IMR-90 (cell line): ENCODE measurements at regions not wholly inside any gene's neighbourhood (a gene's known extent, or its start where the extent isn't known, plus 50 kb on each side); places are given as distances from the start of the nearest gene placed in this dataset.

Experiments used
- ATAC-seq: fragments of 200-7000 bp; cut with Tn5 transposase; 2 replicates; pipeline ENCODE4 v1.9.1; 2020; ENCODE audit warnings: low read depth, mild to moderate bottlenecking, moderate library complexity
- BruUV-seq: library from RNA; stranded (reverse); fragments of 400-500 nt; replicated peaks from 2 replicates; lab custom pipeline; 2021; lab: Mats Ljungman, UMichigan
- CTCF ChIA-PET: fragments of 300-600 bp; formaldehyde crosslinking; extraction: SDS; loops from one replicate; lab custom pipeline; 2021; ENCODE audit warnings: antibody characterized with exemption; lab: Yijun Ruan, JAX
- POLR2A ChIA-PET: fragments of 300-600 bp; sonication (Branson Sonifier 250); formaldehyde crosslinking; loops from one replicate; lab custom pipeline; 2022; ENCODE audit warnings: antibody characterized with exemption; ENCODE audit not compliant: unreplicated experiment; lab: Charles Lee
- DNase-seq: peaks from one replicate; pipeline ENCODE4 v3.0.0; 2013
- H2AFZ ChIP-seq: replicated peaks from 2 replicates; pipeline ENCODE3; 2013; ENCODE audit warnings: low read length, mild to moderate bottlenecking; ENCODE audit not compliant: poor library complexity
- H2AK5ac ChIP-seq: 2 replicates; pipeline ENCODE4 v1.6.1; 2013; ENCODE audit warnings: low read depth, low read length, inconsistent platforms
- H2AK9ac ChIP-seq: replicated peaks from 2 replicates; pipeline ENCODE3; 2013; ENCODE audit warnings: mild to moderate bottlenecking, low read depth, low read length, moderate library complexity; ENCODE audit not compliant: poor library complexity
- H2BK120ac ChIP-seq: 2 replicates; pipeline ENCODE4 v1.6.1; 2013; ENCODE audit warnings: low read depth, low read length, inconsistent platforms
- H2BK15ac ChIP-seq: 3 replicates; pipeline ENCODE4 v1.6.1; 2013; ENCODE audit warnings: low read depth, low read length, inconsistent platforms
- H2BK20ac ChIP-seq: 2 replicates; pipeline ENCODE4 v1.6.1; 2013; ENCODE audit warnings: low read depth, mild to moderate bottlenecking, inconsistent platforms, low read length, moderate library complexity
- H2BK5ac ChIP-seq: 2 replicates; pipeline ENCODE4 v1.6.1; 2013; ENCODE audit warnings: mild to moderate bottlenecking, low read depth, low read length, inconsistent platforms; ENCODE audit not compliant: poor library complexity, severe bottlenecking
- H3K14ac ChIP-seq: replicated peaks from 2 replicates; pipeline ENCODE4 v1.6.1; 2013; ENCODE audit warnings: low read depth, low read length, inconsistent platforms
- H3K18ac ChIP-seq: 2 replicates; pipeline ENCODE4 v1.6.1; 2013; ENCODE audit warnings: low read depth, low read length, control low read depth
- H3K23ac ChIP-seq: 2 replicates; pipeline ENCODE4 v1.6.1; 2013; ENCODE audit warnings: low read depth, low read length, inconsistent platforms
- H3K27ac ChIP-seq: 2 replicates; pipeline ENCODE4 v1.5.1; 2013; ENCODE audit warnings: mild to moderate bottlenecking, control low read depth, low read length; ENCODE audit not compliant: insufficient read depth
- H3K27me3 ChIP-seq: 2 replicates; pipeline ENCODE4 v1.6.1; 2013; ENCODE audit warnings: low read length; ENCODE audit not compliant: control insufficient read depth, insufficient read depth
- H3K36me3 ChIP-seq: 2 replicates; pipeline ENCODE4 v1.6.1; 2013; ENCODE audit warnings: low read length, mixed read lengths; ENCODE audit not compliant: control insufficient read depth, insufficient read depth
- H3K4ac ChIP-seq: 2 replicates; pipeline ENCODE4 v1.6.1; 2013; ENCODE audit warnings: low read depth, low read length, inconsistent platforms
- H3K4me1 ChIP-seq: 2 replicates; pipeline ENCODE4 v1.6.1; 2013; ENCODE audit warnings: low read length, mixed read lengths; ENCODE audit not compliant: control insufficient read depth, insufficient read depth
- H3K4me2 ChIP-seq: 2 replicates; pipeline ENCODE4 v1.6.1; 2013; ENCODE audit warnings: low read depth, mild to moderate bottlenecking, control low read depth, low read length, moderate library complexity
- H3K4me3 ChIP-seq: 2 replicates; pipeline ENCODE4 v1.5.1; 2013; ENCODE audit warnings: low read depth, mild to moderate bottlenecking, control low read depth, low read length, moderate library complexity; ENCODE audit not compliant: insufficient read depth
- H3K56ac ChIP-seq: 2 replicates; pipeline ENCODE4 v1.6.1; 2013; ENCODE audit warnings: low read length, inconsistent platforms; ENCODE audit not compliant: insufficient read depth; ENCODE audit errors: extremely low read depth
- H3K79me1 ChIP-seq, 2 experiments: 2 replicates each; pipeline ENCODE4 v1.6.1; 2013; ENCODE audit warnings: low read length in 2 of 2, inconsistent platforms in 1 of 2, low read depth in 1 of 2
- H3K9ac ChIP-seq: 2 replicates; pipeline ENCODE4 v1.6.1; 2013; ENCODE audit warnings: low read depth, low read length, control low read depth
- H3K9me1 ChIP-seq: 2 replicates; pipeline ENCODE4 v1.6.1; 2013; ENCODE audit warnings: low read length, inconsistent platforms; ENCODE audit not compliant: insufficient read depth
- H3K9me3 ChIP-seq: 2 replicates; pipeline ENCODE4 v1.6.1; 2013; ENCODE audit warnings: low read length; ENCODE audit not compliant: control insufficient read depth, insufficient read depth
- H4K20me1 ChIP-seq: 2 replicates; pipeline ENCODE4 v1.6.1; 2013; ENCODE audit warnings: low read length, inconsistent platforms; ENCODE audit not compliant: insufficient read depth
- H4K5ac ChIP-seq: 2 replicates; pipeline ENCODE4 v1.6.1; 2013; ENCODE audit warnings: mild to moderate bottlenecking, low read depth, low read length, control low read depth
- H4K8ac ChIP-seq, 2 experiments: 2 replicates each; pipeline ENCODE4 v1.6.1; 2013; ENCODE audit warnings: low read depth in 2 of 2, low read length in 2 of 2, control low read depth in 1 of 2, inconsistent platforms in 1 of 2
- H4K91ac ChIP-seq: 2 replicates; pipeline ENCODE4 v1.6.1; 2013; ENCODE audit warnings: low read depth, low read length, inconsistent platforms; ENCODE audit not compliant: insufficient read depth
- BHLHE40 ChIP-seq: fragments of 150-350 bp; IDR thresholded peaks from 2 replicates; pipeline ENCODE4 v1.6.1; 2016; ENCODE audit warnings: mild to moderate bottlenecking, low read depth, low read length
- CEBPB ChIP-seq: IDR thresholded peaks from 2 replicates; pipeline ENCODE4 v1.6.1; 2012; ENCODE audit warnings: low read depth, low read length, improper control_type of control experiment
- CHD1 ChIP-seq: IDR thresholded peaks from 2 replicates; pipeline ENCODE4 v1.6.1; 2012; ENCODE audit warnings: low read depth, low read length, improper control_type of control experiment
- FOS ChIP-seq: fragments of 150-350 bp; IDR thresholded peaks from 2 replicates; pipeline ENCODE4 v1.6.1; 2016; ENCODE audit warnings: low read depth, low read length
- MAFK ChIP-seq: IDR thresholded peaks from 2 replicates; pipeline ENCODE4 v1.6.1; 2012; ENCODE audit warnings: low read depth, low read length, improper control_type of control experiment
- MAZ ChIP-seq: IDR thresholded peaks from 2 replicates; pipeline ENCODE4 v1.6.1; 2012; ENCODE audit warnings: low read depth, mild to moderate bottlenecking, low read length, improper control_type of control experiment, moderate library complexity, borderline replicate concordance
- NFE2L2 ChIP-seq: fragments of 150-350 bp; IDR thresholded peaks from 2 replicates; pipeline ENCODE4 v1.6.1; 2016; ENCODE audit warnings: low read depth, mild to moderate bottlenecking, low read length
- POLR2A ChIP-seq: IDR thresholded peaks from 2 replicates; pipeline ENCODE4 v1.6.1; 2012; ENCODE audit warnings: mild to moderate bottlenecking, low read depth, low read length
- RAD21 ChIP-seq: IDR thresholded peaks from 2 replicates; pipeline ENCODE4 v1.6.1; 2012; ENCODE audit warnings: low read length, improper control_type of control experiment
- RCOR1 ChIP-seq: IDR thresholded peaks from 2 replicates; pipeline ENCODE4 v1.6.1; 2012; ENCODE audit warnings: mild to moderate bottlenecking, low read length, improper control_type of control experiment; ENCODE audit not compliant: insufficient replicate concordance
- RFX5 ChIP-seq: IDR thresholded peaks from 2 replicates; pipeline ENCODE4 v1.8.0; 2012; ENCODE audit warnings: low read depth, mild to moderate bottlenecking, low read length, moderate library complexity
- SMC3 ChIP-seq: fragments of 150-350 bp; IDR thresholded peaks from 2 replicates; pipeline ENCODE4 v1.6.1; 2016; ENCODE audit warnings: low read depth, mild to moderate bottlenecking, antibody characterized with exemption, low read length, moderate library complexity
- WGBS, 2 experiments: methylation state at CpG; one replicate each; pipeline versions ENCODE4 v1.1.5 to v1.1.7; 2013; ENCODE audit warnings: missing lambda C conversion rate in 2 of 2; ENCODE audit not compliant: insufficient read length in 1 of 2; ENCODE audit errors: extremely low coverage in 2 of 2; 5-methylcytosine and 5-hydroxymethylcytosine counted together
- dilution Hi-C: fragments of 300-500 bp; cut with HindIII; formaldehyde crosslinking; loops from one replicate; pipeline ENCODE4 v1.14.3; 2018; ENCODE audit warnings: low sequenced_read_pairs; ENCODE audit not compliant: unreplicated experiment
- in situ Hi-C: fragments of 300-500 bp; cut with MboI; formaldehyde crosslinking; loops from 3 replicates; pipeline ENCODE4 v1.14.3; 2019; ENCODE audit warnings: low sequenced_read_pairs, inconsistent platforms, mixed read lengths
- intact Hi-C: fragments of 100-400 bp; cut with micrococcal nuclease; formaldehyde crosslinking; loops from 2 replicates; pipeline ENCODE4 v1.10.0; 2022
- TF ChIP-seq, protein P1 (sequence below): conservative IDR thresholded peaks from 2 replicates; pipeline ENCODE4 v1.5.1; 2012; ENCODE audit warnings: mild to moderate bottlenecking, low read depth, low read length, improper control_type of control experiment
- TF ChIP-seq, protein P2 (sequence below): fragments of 150-350 bp; IDR thresholded peaks from 2 replicates; pipeline ENCODE4 v1.6.1; 2017; ENCODE audit warnings: mild to moderate bottlenecking, antibody characterized with exemption, low read length, low read depth
- TF ChIP-seq, protein P3 (sequence below): fragments of 150-350 bp; IDR thresholded peaks from 2 replicates; pipeline ENCODE4 v1.6.1; 2016; ENCODE audit warnings: low read depth, mild to moderate bottlenecking, low read length, moderate library complexity, borderline replicate concordance

DNA sequence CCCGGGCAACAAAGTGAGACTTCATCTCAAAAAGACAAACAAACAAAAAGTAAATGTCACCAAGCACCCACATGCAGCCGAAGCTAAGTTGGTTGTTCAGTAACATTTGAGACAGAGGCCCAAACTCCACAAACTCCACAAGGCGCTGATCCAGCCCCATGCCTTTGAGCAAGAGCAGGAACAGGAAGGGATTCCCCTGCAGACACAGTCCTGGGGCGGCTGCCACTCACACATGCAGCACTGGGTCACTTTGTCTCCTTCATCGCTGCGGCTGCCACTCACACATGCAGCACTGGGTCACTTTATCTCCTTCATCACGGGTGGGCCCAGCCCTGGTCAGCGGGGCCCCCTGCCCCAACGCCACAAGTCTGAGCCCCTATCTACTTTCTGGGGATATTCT is 246.9 kb upstream of the RREB1 start:
- H3K9me3 ChIP-seq = no peaks in the 10 kb centered on the region
- no peak overlapping the region for H3K4ac ChIP-seq
- no peak overlapping the region for H2AK5ac ChIP-seq
- no peak for ATAC-seq
- no TSS peak for BruUV-seq
- H3K27ac ChIP-seq = no peak overlapping the region
- ChIA-PET CTCF (no interaction called here), POLR2A (no interaction called here)
- no peaks in the 10 kb centered on the region for H3K79me1 ChIP-seq
- no peak overlapping the region for H2BK5ac ChIP-seq
- H3K9ac ChIP-seq = no peak overlapping the region
- H2BK120ac ChIP-seq = no peak overlapping the region
- H3K4me1 ChIP-seq = peaks cover 9% of the 10 kb centered on the region
- H2BK20ac ChIP-seq = no peak overlapping the region
- H3K56ac ChIP-seq = no peak overlapping the region
- H3K9me1 ChIP-seq = no peaks in the 10 kb centered on the region
- H2AK9ac ChIP-seq = no peak overlapping the region
- no peak overlapping the region for H4K91ac ChIP-seq
- no peak for DNase-seq
- no peaks in the 10 kb centered on the region for H3K27me3 ChIP-seq
- no peak overlapping the region for H2BK15ac ChIP-seq
- no peak overlapping the region for H3K4me2 ChIP-seq
- TF ChIP-seq, protein P1, sequence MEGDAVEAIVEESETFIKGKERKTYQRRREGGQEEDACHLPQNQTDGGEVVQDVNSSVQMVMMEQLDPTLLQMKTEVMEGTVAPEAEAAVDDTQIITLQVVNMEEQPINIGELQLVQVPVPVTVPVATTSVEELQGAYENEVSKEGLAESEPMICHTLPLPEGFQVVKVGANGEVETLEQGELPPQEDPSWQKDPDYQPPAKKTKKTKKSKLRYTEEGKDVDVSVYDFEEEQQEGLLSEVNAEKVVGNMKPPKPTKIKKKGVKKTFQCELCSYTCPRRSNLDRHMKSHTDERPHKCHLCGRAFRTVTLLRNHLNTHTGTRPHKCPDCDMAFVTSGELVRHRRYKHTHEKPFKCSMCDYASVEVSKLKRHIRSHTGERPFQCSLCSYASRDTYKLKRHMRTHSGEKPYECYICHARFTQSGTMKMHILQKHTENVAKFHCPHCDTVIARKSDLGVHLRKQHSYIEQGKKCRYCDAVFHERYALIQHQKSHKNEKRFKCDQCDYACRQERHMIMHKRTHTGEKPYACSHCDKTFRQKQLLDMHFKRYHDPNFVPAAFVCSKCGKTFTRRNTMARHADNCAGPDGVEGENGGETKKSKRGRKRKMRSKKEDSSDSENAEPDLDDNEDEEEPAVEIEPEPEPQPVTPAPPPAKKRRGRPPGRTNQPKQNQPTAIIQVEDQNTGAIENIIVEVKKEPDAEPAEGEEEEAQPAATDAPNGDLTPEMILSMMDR = no peak
- TF ChIP-seq FOS (no peak), RAD21 (no peak), BHLHE40 (no peak), CEBPB (no peak), POLR2A (no peak), MAFK (no peak), RCOR1 (no peak), MAZ (no peak), SMC3 (no peak), CHD1 (no peak), RFX5 (no peak), NFE2L2 (no peak)
- TF ChIP-seq, protein P2, sequence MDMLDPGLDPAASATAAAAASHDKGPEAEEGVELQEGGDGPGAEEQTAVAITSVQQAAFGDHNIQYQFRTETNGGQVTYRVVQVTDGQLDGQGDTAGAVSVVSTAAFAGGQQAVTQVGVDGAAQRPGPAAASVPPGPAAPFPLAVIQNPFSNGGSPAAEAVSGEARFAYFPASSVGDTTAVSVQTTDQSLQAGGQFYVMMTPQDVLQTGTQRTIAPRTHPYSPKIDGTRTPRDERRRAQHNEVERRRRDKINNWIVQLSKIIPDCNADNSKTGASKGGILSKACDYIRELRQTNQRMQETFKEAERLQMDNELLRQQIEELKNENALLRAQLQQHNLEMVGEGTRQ = no peak
- TF ChIP-seq, protein P3, sequence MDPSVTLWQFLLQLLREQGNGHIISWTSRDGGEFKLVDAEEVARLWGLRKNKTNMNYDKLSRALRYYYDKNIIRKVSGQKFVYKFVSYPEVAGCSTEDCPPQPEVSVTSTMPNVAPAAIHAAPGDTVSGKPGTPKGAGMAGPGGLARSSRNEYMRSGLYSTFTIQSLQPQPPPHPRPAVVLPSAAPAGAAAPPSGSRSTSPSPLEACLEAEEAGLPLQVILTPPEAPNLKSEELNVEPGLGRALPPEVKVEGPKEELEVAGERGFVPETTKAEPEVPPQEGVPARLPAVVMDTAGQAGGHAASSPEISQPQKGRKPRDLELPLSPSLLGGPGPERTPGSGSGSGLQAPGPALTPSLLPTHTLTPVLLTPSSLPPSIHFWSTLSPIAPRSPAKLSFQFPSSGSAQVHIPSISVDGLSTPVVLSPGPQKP = no peak
- H4K5ac ChIP-seq = no peak overlapping the region
- H3K18ac ChIP-seq = no peak overlapping the region
- no peak overlapping the region for H2AFZ ChIP-seq
- intact Hi-C loops = no loop called here
- H4K8ac ChIP-seq = no peak overlapping the region
- no peaks in the 10 kb centered on the region for H4K20me1 ChIP-seq
- WGBS, 2 experiments = 70% methylated on average over 6 of the region's 9 CpGs; no CpG with 5 or more reads in 1 of the 2 experiments
- H3K4me3 ChIP-seq = no peak overlapping the region
- no peak overlapping the region for H3K23ac ChIP-seq
- dilution Hi-C loops = no loop called here
- no peak overlapping the region for H3K14ac ChIP-seq
- in situ Hi-C loops = no loop called here
- no peaks in the 10 kb centered on the region for H3K36me3 ChIP-seq
